ENCODE measurements at regions not wholly inside any gene's neighbourhood (a gene's known extent, or its start where the extent isn't known, plus 50 kb on each side); places are given as distances from the start of the nearest gene placed in this dataset.

DNA sequence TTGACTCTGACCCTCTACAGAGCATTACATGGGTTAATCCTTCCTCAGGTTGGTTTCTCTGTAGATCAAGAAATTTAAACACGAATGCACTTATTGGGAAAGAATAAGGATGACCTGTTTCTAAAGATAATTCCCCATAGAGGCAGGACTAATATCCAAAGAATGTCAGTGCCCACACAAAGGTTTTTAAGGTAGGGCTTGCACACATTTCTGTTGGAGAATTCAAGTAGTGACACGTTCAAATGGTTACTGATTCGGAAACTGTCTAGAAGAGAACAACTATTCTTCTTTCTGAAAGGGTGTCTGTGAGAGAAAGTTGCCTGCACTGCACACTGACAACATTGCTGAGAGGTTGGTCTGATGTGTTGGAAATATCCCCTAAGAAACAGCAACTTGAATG is 167.3 kb downstream of the ZNF326 start:
- H3K9me3 Mint-ChIP-seq = peaks cover 7% of the 10 kb centered on the region; the same call in 1 of the 2 replicates
- H3K4me1 Mint-ChIP-seq (ENCODE audit: low read depth) = no peaks in the 10 kb centered on the region
- DNase-seq = no peak
- no peak overlapping the region for H3K27ac Mint-ChIP-seq
- no peak overlapping the region for H3K4me3 Mint-ChIP-seq
- TF ChIP-seq, protein P1, sequence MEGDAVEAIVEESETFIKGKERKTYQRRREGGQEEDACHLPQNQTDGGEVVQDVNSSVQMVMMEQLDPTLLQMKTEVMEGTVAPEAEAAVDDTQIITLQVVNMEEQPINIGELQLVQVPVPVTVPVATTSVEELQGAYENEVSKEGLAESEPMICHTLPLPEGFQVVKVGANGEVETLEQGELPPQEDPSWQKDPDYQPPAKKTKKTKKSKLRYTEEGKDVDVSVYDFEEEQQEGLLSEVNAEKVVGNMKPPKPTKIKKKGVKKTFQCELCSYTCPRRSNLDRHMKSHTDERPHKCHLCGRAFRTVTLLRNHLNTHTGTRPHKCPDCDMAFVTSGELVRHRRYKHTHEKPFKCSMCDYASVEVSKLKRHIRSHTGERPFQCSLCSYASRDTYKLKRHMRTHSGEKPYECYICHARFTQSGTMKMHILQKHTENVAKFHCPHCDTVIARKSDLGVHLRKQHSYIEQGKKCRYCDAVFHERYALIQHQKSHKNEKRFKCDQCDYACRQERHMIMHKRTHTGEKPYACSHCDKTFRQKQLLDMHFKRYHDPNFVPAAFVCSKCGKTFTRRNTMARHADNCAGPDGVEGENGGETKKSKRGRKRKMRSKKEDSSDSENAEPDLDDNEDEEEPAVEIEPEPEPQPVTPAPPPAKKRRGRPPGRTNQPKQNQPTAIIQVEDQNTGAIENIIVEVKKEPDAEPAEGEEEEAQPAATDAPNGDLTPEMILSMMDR (IDR thresholded peaks at IDR 0.05) = no peak
- no peaks in the 10 kb centered on the region for H3K27me3 Mint-ChIP-seq (ENCODE audit: insufficient read depth)
- no peaks in the 10 kb centered on the region for H3K36me3 Mint-ChIP-seq (ENCODE audit: low read depth)

DNA sequence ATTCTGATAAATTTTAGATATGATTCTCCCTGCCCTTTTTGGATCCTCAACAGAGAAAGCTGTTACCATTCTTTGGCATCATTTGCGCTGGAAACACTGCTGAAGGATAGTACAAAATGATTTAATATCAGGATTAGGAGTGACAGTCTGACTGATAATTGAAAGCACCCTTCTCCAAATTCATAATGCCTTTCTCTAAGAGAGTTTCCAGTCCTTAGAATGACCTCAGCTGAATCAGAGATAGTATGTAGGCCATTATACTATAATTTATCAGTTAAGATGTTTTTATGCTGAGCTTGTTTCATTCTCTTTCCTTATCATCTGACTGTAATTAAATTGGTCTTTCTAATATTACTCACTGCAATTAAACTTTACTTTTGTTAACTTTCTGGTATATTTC is 166.7 kb downstream of the ZNF326 start:
- Mint-ChIP-seq H3K36me3 (ENCODE audit: low read depth) (no peaks in the 10 kb centered on the region), H3K4me1 (ENCODE audit: low read depth) (no peaks in the 10 kb centered on the region), H3K9me3 (peaks cover 3% of the 10 kb centered on the region; the same call in 1 of the 2 replicates), H3K4me3 (no peak overlapping the region), H3K27ac (no peak overlapping the region), H3K27me3 (ENCODE audit: insufficient read depth) (no peaks in the 10 kb centered on the region)
- TF ChIP-seq, protein P1 (IDR thresholded peaks at IDR 0.05) = no peak
- no peak for DNase-seq

DNA sequence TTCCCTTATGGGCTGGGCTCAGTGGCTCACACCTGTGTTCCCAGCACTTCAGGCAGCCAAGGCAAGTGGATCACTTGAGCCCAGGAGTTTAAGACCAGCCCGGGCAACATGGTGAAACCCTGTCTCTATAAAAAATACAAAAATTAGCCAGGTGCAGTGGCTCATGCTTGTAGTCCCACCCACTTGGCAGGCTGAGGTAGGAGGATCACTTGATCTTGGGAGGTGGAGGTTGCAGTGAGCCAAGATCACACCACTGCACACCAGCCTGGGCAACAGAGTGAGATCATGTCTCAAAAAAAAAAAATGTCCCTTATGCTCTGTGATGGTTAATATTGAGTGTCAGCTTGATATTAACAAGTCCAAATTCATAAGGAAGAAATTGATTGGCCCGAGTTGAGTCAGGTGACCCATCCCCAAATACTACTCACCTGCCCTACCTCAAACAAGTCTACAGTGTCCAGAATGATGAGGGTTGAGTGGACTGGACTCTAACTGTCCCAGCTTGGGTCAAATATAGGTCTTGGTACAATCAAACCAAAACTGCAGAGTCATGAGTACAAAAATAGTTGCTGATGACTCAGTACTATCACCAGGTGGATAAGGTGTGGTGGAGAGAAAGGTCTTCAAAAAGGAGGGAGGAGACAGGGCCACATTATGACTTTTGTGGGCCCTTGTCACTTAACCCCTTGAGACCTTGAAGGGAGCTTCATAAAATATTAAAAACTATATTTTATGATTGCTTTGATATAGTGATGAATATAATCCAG is 161.0 kb downstream of the ZNF326 start:
- no peak for DNase-seq
- Mint-ChIP-seq H3K36me3 (ENCODE audit: low read depth) (no peaks in the 10 kb centered on the region), H3K9me3 (peaks cover 35% of the 10 kb centered on the region), H3K4me1 (ENCODE audit: low read depth) (no peaks in the 10 kb centered on the region), H3K27me3 (ENCODE audit: insufficient read depth) (no peaks in the 10 kb centered on the region; the same call in 1 of the 2 replicates), H3K4me3 (no peak overlapping the region), H3K27ac (no peak overlapping the region)
- TF ChIP-seq, protein P1 (IDR thresholded peaks at IDR 0.05) = no peak

DNA sequence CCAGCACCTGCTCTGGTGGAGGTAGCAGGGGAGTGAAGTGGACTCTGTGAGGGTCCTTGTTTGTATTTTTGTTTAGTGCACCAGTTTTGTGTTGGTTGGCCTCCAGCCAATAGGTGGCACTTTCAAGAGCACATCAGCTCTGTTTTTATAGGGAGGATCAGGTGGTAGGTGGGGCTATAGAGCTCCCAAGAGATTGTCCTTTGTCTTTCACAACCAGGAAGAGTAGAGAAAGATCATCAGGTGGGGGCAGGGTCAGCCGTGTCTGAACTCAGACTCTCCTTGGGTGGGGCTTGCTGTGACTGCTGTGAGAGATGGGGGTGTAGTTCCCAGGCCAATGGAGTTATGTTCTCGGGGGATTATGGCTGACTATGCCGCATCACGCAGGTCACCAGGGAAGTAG is 159.8 kb downstream of the ZNF326 start:
- Mint-ChIP-seq H3K27ac (no peak overlapping the region), H3K4me1 (ENCODE audit: low read depth) (no peaks in the 10 kb centered on the region), H3K27me3 (ENCODE audit: insufficient read depth) (no peaks in the 10 kb centered on the region; the same call in 1 of the 2 replicates), H3K36me3 (ENCODE audit: low read depth) (no peaks in the 10 kb centered on the region), H3K4me3 (no peak overlapping the region), H3K9me3 (peaks cover 36% of the 10 kb centered on the region)
- no peak for DNase-seq
- TF ChIP-seq, protein P1 (IDR thresholded peaks at IDR 0.05) = no peak

DNA sequence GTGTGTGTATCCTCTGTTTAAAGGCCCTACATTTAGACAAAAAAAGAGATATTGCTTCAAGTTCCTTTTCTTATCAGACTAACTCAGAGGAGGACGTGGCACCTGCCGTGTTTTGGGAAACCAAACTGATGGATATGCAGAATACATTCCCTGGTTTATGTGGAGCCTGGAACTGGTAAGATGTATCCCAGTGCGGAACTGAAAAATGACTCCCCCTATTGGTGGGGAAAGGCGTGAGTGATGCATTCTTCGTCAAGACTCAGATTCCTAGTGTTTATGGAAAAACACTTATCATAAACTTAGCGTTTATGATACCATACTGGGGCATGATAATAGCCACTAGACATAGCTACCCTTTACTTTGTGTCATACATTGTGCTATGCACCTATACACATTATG is 154.2 kb downstream of the ZNF326 start:
- Mint-ChIP-seq H3K36me3 (ENCODE audit: low read depth) (no peaks in the 10 kb centered on the region), H3K27me3 (ENCODE audit: insufficient read depth) (no peaks in the 10 kb centered on the region), H3K4me3 (no peak overlapping the region), H3K4me1 (ENCODE audit: low read depth) (no peaks in the 10 kb centered on the region), H3K27ac (no peak overlapping the region), H3K9me3 (peaks cover 27% of the 10 kb centered on the region)
- TF ChIP-seq, protein P1 (IDR thresholded peaks at IDR 0.05) = no peak
- no peak for DNase-seq

Measured in HFFc6 (cell line).